ENCODE measurements at regions not wholly inside any gene's neighbourhood (a gene's known extent, or its start where the extent isn't known, plus 50 kb on each side); places are given as distances from the start of the nearest gene placed in this dataset.

- H3K4me3 ChIP-seq: no peak overlapping the region
- no peaks in the 10 kb centered on the region for H3F3A ChIP-seq (ENCODE audit: low read depth)
- no peaks in the 10 kb centered on the region for H4K20me1 ChIP-seq (ENCODE audit: low read depth)
- no peak overlapping the region for H3K27ac ChIP-seq
- peaks cover 69% of the 10 kb centered on the region for H3K27me3 ChIP-seq
- H3K9ac ChIP-seq: no peak overlapping the region
- H3K36me3 Mint-ChIP-seq: no peaks in the 10 kb centered on the region
- no peaks in the 10 kb centered on the region for H3K36me3 ChIP-seq
- H3K9me3 Mint-ChIP-seq: peaks cover 21% of the 10 kb centered on the region
- H3K4me3 Mint-ChIP-seq: no peak overlapping the region
- TF ChIP-seq CTCF (IDR thresholded peaks at IDR 0.05) (no peak), EZH2 (IDR thresholded peaks at IDR 0.05) (no peak), EZH2phosphoT487 (IDR thresholded peaks at IDR 0.05) (no peak)
- H2AFZ ChIP-seq (replicated peaks): no peak overlapping the region
- no peak overlapping the region for H3K4me2 ChIP-seq
- no peak for DNase-seq (ENCODE audit: low spot score)
- peaks cover 24% of the 10 kb centered on the region for H3K27me3 Mint-ChIP-seq (ENCODE audit: insufficient read depth, low read depth)
- H3K4me1 ChIP-seq: no peaks in the 10 kb centered on the region
- H3K4me1 Mint-ChIP-seq: no peaks in the 10 kb centered on the region
- H3K9me3 ChIP-seq (ENCODE audit: low read depth): no peaks in the 10 kb centered on the region
- no peak overlapping the region for H3K27ac Mint-ChIP-seq
- no peaks in the 10 kb centered on the region for H3K79me2 ChIP-seq (ENCODE audit: low read depth)
Measured at GRCh38 chr2:239777219-239777618, 247.9 kb downstream of the NDUFA10 start.

GRCh38 chr2:239776436-239777005, 248.6 kb downstream of the NDUFA10 start:
- no peak for DNase-seq (ENCODE audit: low spot score)
- Mint-ChIP-seq H3K36me3 (no peaks in the 10 kb centered on the region), H3K4me3 (no peak overlapping the region), H3K27ac (no peak overlapping the region), H3K27me3 (ENCODE audit: insufficient read depth, low read depth) (peaks cover 25% of the 10 kb centered on the region), H3K4me1 (no peaks in the 10 kb centered on the region), H3K9me3 (peaks cover 19% of the 10 kb centered on the region)
- Histone ChIP-seq H3K27ac (no peak overlapping the region), H3K27me3 (peaks cover 62% of the 10 kb centered on the region), H3F3A (ENCODE audit: low read depth) (no peaks in the 10 kb centered on the region), H3K79me2 (ENCODE audit: low read depth) (no peaks in the 10 kb centered on the region), H3K4me1 (no peaks in the 10 kb centered on the region), H3K36me3 (no peaks in the 10 kb centered on the region), H3K4me3 (no peak overlapping the region), H3K9me3 (ENCODE audit: low read depth) (no peaks in the 10 kb centered on the region), H3K4me2 (no peak overlapping the region), H4K20me1 (ENCODE audit: low read depth) (no peaks in the 10 kb centered on the region), H3K9ac (no peak overlapping the region), H2AFZ (replicated peaks) (no peak overlapping the region)
- no peak for TF ChIP-seq CTCF (IDR thresholded peaks at IDR 0.05)
- TF ChIP-seq EZH2phosphoT487 (IDR thresholded peaks at IDR 0.05): no peak
- no peak for TF ChIP-seq EZH2 (IDR thresholded peaks at IDR 0.05)

DNA sequence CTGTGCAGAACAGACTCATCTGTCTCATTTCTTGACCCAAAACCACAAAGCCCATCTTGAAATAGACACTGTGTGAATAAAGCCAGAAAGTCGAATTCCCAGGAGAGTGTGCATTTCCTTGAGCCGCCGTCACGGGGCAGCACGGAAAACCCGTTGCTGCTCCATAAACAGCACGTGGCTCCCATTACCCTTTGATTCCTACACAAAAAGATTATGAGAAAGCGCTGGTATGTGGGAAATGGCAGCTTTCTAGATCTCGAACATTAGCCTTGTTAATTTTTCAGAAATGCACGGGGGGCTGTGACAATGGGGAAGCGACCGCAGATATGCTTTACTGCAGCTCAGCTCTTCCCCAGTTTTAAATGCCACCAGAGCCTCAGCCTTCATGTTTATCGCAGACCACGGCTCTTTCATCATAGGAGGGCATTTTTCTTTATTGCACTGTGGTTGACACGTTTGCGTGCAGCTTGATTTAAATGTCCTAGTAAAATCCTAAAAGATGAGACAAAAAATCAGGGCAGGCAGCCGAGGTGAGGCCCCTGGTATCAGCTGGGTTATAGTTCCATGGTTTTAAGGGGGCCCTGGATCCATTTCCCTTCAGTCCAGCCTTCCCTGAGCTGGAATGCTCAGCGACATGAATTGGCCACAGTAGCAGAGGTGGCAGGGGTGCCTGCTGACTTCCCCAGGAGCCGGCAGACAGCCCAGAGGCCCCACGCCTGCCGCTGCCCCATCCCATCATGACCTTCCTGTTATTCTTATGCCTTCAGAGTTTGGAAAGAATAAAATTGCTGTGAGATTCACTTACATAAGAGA, 249.3 kb downstream of the NDUFA10 start:
- H2AFZ ChIP-seq (replicated peaks): no peak overlapping the region
- no peak overlapping the region for H3K27ac Mint-ChIP-seq
- H3F3A ChIP-seq (ENCODE audit: low read depth): no peaks in the 10 kb centered on the region
- peaks cover 25% of the 10 kb centered on the region for H3K27me3 Mint-ChIP-seq (ENCODE audit: insufficient read depth, low read depth)
- no peaks in the 10 kb centered on the region for H3K4me1 Mint-ChIP-seq
- no peaks in the 10 kb centered on the region for H3K9me3 ChIP-seq (ENCODE audit: low read depth)
- H3K79me2 ChIP-seq (ENCODE audit: low read depth): no peaks in the 10 kb centered on the region
- H3K36me3 Mint-ChIP-seq: no peaks in the 10 kb centered on the region
- H3K27ac ChIP-seq: no peak overlapping the region
- H3K9me3 Mint-ChIP-seq: peaks cover 17% of the 10 kb centered on the region
- H3K4me1 ChIP-seq: no peaks in the 10 kb centered on the region
- H3K9ac ChIP-seq: no peak overlapping the region
- no peak overlapping the region for H3K4me3 Mint-ChIP-seq
- H3K27me3 ChIP-seq: peaks cover 55% of the 10 kb centered on the region
- H3K4me3 ChIP-seq: no peak overlapping the region
- no peak for TF ChIP-seq EZH2phosphoT487 (IDR thresholded peaks at IDR 0.05)
- TF ChIP-seq CTCF (IDR thresholded peaks at IDR 0.05): no peak
- TF ChIP-seq EZH2 (IDR thresholded peaks at IDR 0.05): no peak
- H4K20me1 ChIP-seq (ENCODE audit: low read depth): no peaks in the 10 kb centered on the region
- no peaks in the 10 kb centered on the region for H3K36me3 ChIP-seq
- DNase-seq (ENCODE audit: low spot score): no peak
- H3K4me2 ChIP-seq: no peak overlapping the region

Data from neural progenitor cell (in vitro differentiated cells).